Retinal pigment epithelial cell (primary cell): ENCODE measurements at regions not wholly inside any gene's neighbourhood (a gene's known extent, or its start where the extent isn't known, plus 50 kb on each side); places are given as distances from the start of the nearest gene placed in this dataset.

Experiments used
- DNase-seq: peaks from one replicate; pipeline ENCODE4 v3.0.0-alpha.2; 2010; ENCODE audit warnings: low read depth
- H3K4me3 ChIP-seq: 2 replicates; pipeline ENCODE4 v1.5.1; 2011; ENCODE audit warnings: mild to moderate bottlenecking, low read length, control low read depth, moderate library complexity
- TF ChIP-seq, protein P1 (sequence below): conservative IDR thresholded peaks from 2 replicates; pipeline ENCODE4 v1.5.1; 2011; ENCODE audit warnings: low read depth, low read length, control low read depth, inconsistent platforms

DNA sequence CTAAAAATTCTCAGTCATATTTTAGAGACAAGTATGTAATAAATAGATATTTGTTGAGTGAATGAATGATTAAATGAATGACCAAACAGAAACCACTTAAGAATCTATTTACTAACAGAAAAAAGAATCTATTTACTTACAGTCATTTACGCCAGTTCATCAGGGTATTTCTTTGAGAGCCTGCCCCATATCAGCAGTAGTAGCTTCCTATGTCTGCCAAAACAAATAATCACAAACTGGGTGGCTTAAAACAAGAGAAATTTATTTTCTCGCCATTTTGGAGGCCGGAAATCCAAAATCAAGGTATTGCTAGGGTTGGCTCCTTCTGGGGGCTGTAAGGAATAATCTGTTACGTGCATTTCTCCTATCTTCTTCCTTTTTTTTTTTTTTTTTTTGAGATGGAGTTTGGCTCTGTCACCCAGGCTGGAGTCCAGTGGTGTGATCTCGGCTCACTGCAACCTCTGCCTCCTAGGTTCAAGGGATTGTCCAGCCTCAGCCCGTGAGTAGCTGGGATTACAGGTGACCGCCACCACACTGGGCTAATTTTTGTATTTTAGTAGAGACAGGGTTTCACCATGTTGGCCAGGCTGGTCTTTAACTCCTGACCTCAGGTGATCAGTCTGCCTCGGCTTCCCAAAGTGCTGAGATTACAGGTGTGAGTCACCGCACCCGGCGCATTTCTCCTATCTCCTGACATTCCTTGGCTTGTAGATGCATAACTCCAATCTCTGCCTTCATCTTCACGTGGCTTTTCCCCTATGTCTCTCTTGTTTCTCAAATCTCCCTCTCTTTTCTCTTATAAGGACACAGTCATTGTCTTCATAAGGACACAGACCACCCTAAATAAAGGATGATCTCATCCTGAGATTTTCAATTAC lies 65.2 kb upstream of the SPPL2A start:
- TF ChIP-seq, protein P1, sequence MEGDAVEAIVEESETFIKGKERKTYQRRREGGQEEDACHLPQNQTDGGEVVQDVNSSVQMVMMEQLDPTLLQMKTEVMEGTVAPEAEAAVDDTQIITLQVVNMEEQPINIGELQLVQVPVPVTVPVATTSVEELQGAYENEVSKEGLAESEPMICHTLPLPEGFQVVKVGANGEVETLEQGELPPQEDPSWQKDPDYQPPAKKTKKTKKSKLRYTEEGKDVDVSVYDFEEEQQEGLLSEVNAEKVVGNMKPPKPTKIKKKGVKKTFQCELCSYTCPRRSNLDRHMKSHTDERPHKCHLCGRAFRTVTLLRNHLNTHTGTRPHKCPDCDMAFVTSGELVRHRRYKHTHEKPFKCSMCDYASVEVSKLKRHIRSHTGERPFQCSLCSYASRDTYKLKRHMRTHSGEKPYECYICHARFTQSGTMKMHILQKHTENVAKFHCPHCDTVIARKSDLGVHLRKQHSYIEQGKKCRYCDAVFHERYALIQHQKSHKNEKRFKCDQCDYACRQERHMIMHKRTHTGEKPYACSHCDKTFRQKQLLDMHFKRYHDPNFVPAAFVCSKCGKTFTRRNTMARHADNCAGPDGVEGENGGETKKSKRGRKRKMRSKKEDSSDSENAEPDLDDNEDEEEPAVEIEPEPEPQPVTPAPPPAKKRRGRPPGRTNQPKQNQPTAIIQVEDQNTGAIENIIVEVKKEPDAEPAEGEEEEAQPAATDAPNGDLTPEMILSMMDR: no peak
- H3K4me3 ChIP-seq: no peak overlapping the region
- DNase-seq: no peak

DNA sequence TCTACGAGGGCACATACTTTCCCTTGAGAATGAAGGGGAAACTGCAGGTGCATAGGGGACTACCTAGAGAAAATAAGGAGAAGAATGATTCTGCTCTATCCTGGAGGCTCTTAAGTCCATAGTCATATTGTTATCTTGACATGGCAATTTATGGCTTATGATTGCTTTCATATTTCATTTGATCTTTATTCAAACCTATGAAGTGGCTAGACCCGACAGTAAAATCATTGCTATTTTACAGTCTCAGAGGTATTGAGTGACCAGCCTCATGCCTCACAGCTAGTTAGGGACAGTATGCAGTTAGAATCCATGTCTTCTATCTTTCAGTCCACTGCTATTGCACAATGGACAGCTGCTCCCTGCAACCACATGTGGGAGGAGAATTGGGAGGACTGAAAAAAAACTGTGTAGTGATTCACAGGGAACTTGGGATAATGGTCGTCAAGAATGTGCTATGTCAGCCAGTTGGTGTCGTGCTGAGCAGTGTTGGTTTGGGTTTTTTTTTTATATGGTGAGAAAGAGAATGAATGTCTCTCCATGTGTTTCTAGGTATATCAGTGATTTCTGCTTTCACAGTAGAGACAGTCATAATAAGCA lies 63.2 kb upstream of the SPPL2A start:
- H3K4me3 ChIP-seq: no peak overlapping the region
- TF ChIP-seq, protein P1: no peak
- peak; percentile 34 for DNase-seq

DNA sequence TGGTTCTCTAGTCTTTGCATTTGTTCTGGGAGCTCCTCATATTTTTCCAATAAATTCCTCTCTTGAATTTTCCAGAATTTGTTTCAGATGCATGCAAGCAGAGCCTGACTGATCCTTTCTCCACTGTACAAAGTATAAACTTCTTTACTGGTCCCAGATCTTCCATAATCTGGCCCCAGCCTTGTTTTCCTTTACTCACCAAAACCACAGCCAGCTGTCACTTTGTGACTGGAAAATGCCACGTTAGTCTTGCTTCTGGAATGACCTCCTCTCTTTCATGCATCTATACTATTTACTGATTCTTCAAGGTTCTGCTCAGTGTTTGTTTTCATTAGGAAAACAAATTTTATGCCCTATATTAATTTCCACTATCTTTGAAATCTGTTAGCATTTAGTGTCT lies 60.4 kb upstream of the SPPL2A start:
- DNase-seq: no peak
- H3K4me3 ChIP-seq: no peak overlapping the region

DNA sequence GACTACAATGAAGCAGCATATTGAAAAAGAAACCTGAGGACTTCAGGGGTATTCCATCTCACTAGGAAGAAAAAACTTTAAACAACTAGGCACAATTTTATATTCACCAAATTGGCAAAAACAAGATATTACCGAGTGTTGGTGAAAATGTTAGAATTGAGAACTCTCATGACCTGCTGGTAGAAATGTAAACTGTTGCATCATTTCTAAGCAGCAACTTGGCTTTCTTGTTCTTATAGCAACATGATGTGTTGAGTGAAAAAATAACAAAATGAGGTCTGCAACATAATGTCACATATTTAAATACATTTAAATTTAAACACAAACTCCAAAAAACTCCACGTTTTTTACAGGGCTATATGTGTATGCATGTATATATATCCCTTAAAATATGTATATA lies 59.0 kb upstream of the SPPL2A start:
- no peak for DNase-seq
- TF ChIP-seq, protein P1: no peak

More for the DNA sequence above, 60.4 kb upstream of the SPPL2A start:
- TF ChIP-seq, protein P1: no peak

DNA sequence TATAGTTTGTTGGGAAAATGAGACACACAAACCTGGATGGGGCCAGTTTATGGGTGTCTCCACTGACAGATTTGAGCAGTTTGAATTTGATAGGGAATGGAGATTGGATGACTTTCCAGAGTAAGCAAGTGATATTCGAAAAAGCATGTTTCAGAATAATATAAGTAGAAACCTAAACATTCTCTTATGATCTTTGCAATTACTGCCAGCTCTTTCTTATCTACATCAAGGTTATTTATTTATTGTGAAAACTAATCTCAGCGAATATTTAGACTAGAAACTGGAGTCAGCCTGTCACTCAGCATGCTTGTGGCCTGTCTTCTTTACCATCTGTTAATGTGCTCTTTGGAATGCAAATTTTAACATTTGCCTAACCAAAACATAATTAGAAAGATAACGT lies 57.8 kb upstream of the SPPL2A start:
- TF ChIP-seq, protein P1: no peak
- DNase-seq: no peak
- no peak overlapping the region for H3K4me3 ChIP-seq

More for the DNA sequence above, 59.0 kb upstream of the SPPL2A start:
- H3K4me3 ChIP-seq: no peak overlapping the region

DNA sequence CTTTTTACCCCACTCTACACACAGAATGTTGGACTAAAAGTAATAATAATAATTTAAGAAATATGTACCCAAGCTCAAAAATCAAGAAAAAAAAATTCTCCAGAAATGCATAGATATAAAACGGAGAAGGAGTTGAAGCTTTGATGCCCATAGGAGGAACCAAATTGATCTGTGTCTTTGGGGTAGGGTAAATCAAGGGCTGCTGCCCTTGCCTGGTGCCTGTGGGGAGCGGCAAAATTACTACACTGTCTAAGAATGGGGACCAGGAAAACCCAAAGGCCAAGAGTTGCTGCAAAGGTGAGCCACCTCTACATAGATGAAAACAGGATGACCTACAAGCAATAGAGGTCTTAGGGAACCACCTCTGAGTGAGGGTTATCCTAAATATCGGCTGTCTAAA lies 56.0 kb upstream of the SPPL2A start:
- no peak overlapping the region for H3K4me3 ChIP-seq
- TF ChIP-seq, protein P1: no peak
- DNase-seq: no peak

DNA sequence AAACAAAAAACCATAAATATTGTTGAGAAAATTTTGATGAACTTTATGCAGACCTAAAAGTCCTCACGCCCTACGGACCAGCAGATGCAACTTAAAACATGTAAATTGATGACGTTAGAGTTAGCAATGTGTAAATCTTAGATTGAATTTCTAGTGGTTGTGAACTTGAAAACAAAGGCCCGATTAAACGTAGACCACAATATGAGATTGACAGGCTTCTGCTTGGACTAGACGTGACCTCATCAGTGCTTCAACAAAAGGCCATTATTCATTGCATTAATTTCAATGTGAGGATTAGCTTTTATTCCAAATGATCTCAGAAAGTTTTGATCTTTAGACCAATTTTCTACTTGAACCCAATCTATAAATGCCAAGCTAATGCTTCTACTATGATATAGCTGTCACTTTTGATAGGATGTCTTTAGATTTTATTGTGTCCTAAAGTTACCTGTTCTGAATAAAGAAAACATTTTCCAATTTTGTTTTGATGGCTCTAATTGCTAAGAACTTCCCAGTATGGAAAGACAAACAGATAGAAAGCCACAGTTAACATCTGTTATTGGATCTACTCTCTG lies 55.4 kb upstream of the SPPL2A start:
- DNase-seq: peak; percentile 34
- no peak overlapping the region for H3K4me3 ChIP-seq
- TF ChIP-seq, protein P1: no peak
